ENCODE measurements at regions not wholly inside any gene's neighbourhood (a gene's known extent, or its start where the extent isn't known, plus 50 kb on each side); places are given as distances from the start of the nearest gene placed in this dataset.

DNA sequence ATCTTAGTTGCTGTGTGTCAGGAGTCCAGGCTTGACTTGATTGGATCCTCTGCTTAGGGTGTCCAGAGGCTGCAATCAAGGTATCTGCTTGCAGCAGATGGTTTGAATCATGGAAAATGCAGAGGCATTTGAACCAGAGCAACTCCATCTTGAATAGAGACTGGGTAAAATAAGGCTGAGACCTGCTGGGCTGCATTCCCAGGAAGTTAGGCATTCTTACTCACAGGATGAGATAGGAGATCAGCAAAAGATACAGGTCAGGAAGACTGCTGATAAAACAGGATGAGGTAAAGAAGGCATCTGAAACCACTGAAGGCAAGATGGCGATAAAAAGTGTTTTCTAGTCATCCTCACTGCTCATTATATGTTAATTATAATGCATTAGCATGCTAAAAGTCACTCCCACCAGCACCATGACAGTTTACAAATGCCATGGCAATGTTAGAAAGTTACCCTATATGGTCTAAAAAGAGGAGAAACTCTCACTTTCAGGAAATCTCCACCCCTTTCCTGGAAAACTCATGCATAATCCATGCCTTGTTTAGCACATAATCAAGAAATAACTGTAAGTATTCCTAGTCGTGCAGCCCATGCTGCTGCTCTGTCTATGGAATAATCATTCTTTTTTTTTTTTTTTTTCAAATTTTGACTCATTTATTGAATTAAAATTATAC lies 218.3 kb upstream of the CPNE8 start:
- TF ChIP-seq SIN3A (IDR thresholded peaks at IDR 0.05; ENCODE audit: low read depth) (no peak), EZH2phosphoT487 (IDR thresholded peaks at IDR 0.05; ENCODE audit: borderline replicate concordance) (no peak), YY1 (IDR thresholded peaks at IDR 0.05; ENCODE audit: extremely low read depth, insufficient replicate concordance, low read depth, low read length) (no peak), POLR2AphosphoS5 (IDR thresholded peaks at IDR 0.05; ENCODE audit: low read depth, low read length) (no peak), EZH2 (IDR thresholded peaks at IDR 0.05) (no peak), ZNF274 (IDR thresholded peaks at IDR 0.05; ENCODE audit: low read depth, low read length) (no peak), CEBPB (IDR thresholded peaks at IDR 0.05; ENCODE audit: low read depth) (no peak), SP1 (IDR thresholded peaks at IDR 0.05; ENCODE audit: low read depth) (no peak), EGR1 (IDR thresholded peaks at IDR 0.05; ENCODE audit: low read depth) (no peak), POLR2A (IDR thresholded peaks at IDR 0.05; ENCODE audit: borderline replicate concordance, extremely low read depth, insufficient read depth, insufficient read length) (no peak)
- TF ChIP-seq, protein P1, sequence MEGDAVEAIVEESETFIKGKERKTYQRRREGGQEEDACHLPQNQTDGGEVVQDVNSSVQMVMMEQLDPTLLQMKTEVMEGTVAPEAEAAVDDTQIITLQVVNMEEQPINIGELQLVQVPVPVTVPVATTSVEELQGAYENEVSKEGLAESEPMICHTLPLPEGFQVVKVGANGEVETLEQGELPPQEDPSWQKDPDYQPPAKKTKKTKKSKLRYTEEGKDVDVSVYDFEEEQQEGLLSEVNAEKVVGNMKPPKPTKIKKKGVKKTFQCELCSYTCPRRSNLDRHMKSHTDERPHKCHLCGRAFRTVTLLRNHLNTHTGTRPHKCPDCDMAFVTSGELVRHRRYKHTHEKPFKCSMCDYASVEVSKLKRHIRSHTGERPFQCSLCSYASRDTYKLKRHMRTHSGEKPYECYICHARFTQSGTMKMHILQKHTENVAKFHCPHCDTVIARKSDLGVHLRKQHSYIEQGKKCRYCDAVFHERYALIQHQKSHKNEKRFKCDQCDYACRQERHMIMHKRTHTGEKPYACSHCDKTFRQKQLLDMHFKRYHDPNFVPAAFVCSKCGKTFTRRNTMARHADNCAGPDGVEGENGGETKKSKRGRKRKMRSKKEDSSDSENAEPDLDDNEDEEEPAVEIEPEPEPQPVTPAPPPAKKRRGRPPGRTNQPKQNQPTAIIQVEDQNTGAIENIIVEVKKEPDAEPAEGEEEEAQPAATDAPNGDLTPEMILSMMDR (IDR thresholded peaks at IDR 0.05 in 2 of 3, conservative IDR thresholded peaks at IDR 0.05 in 1 of 3; ENCODE audit: borderline replicate concordance in 1 of 3, insufficient read depth in 1 of 3, low read depth in 2 of 3, low read length in 2 of 3): no peak
- TF ChIP-seq, protein P2, sequence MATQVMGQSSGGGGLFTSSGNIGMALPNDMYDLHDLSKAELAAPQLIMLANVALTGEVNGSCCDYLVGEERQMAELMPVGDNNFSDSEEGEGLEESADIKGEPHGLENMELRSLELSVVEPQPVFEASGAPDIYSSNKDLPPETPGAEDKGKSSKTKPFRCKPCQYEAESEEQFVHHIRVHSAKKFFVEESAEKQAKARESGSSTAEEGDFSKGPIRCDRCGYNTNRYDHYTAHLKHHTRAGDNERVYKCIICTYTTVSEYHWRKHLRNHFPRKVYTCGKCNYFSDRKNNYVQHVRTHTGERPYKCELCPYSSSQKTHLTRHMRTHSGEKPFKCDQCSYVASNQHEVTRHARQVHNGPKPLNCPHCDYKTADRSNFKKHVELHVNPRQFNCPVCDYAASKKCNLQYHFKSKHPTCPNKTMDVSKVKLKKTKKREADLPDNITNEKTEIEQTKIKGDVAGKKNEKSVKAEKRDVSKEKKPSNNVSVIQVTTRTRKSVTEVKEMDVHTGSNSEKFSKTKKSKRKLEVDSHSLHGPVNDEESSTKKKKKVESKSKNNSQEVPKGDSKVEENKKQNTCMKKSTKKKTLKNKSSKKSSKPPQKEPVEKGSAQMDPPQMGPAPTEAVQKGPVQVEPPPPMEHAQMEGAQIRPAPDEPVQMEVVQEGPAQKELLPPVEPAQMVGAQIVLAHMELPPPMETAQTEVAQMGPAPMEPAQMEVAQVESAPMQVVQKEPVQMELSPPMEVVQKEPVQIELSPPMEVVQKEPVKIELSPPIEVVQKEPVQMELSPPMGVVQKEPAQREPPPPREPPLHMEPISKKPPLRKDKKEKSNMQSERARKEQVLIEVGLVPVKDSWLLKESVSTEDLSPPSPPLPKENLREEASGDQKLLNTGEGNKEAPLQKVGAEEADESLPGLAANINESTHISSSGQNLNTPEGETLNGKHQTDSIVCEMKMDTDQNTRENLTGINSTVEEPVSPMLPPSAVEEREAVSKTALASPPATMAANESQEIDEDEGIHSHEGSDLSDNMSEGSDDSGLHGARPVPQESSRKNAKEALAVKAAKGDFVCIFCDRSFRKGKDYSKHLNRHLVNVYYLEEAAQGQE (IDR thresholded peaks at IDR 0.05; ENCODE audit: low read depth): no peak
- TF ChIP-seq, protein P3, sequence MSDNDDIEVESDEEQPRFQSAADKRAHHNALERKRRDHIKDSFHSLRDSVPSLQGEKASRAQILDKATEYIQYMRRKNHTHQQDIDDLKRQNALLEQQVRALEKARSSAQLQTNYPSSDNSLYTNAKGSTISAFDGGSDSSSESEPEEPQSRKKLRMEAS (IDR thresholded peaks at IDR 0.05): no peak
